IMR-90 (cell line): ENCODE measurements at regions not wholly inside any gene's neighbourhood (a gene's known extent, or its start where the extent isn't known, plus 50 kb on each side); places are given as distances from the start of the nearest gene placed in this dataset.

Experiments used
- ATAC-seq: fragments of 200-7000 bp; cut with Tn5 transposase; 2 replicates; pipeline ENCODE4 v1.9.1; 2020; ENCODE audit warnings: low read depth, mild to moderate bottlenecking, moderate library complexity
- BruUV-seq: library from RNA; stranded (reverse); fragments of 400-500 nt; replicated peaks from 2 replicates; lab custom pipeline; 2021; lab: Mats Ljungman, UMichigan
- CTCF ChIA-PET: fragments of 300-600 bp; formaldehyde crosslinking; extraction: SDS; loops from one replicate; lab custom pipeline; 2021; ENCODE audit warnings: antibody characterized with exemption; lab: Yijun Ruan, JAX
- POLR2A ChIA-PET: fragments of 300-600 bp; sonication (Branson Sonifier 250); formaldehyde crosslinking; loops from one replicate; lab custom pipeline; 2022; ENCODE audit warnings: antibody characterized with exemption; ENCODE audit not compliant: unreplicated experiment; lab: Charles Lee
- DNase-seq: peaks from one replicate; pipeline ENCODE4 v3.0.0; 2013
- H2AFZ ChIP-seq: replicated peaks from 2 replicates; pipeline ENCODE3; 2013; ENCODE audit warnings: low read length, mild to moderate bottlenecking; ENCODE audit not compliant: poor library complexity
- H2AK5ac ChIP-seq: 2 replicates; pipeline ENCODE4 v1.6.1; 2013; ENCODE audit warnings: low read depth, low read length, inconsistent platforms
- H2AK9ac ChIP-seq: replicated peaks from 2 replicates; pipeline ENCODE3; 2013; ENCODE audit warnings: mild to moderate bottlenecking, low read depth, low read length, moderate library complexity; ENCODE audit not compliant: poor library complexity
- H2BK120ac ChIP-seq: 2 replicates; pipeline ENCODE4 v1.6.1; 2013; ENCODE audit warnings: low read depth, low read length, inconsistent platforms
- H2BK15ac ChIP-seq: 3 replicates; pipeline ENCODE4 v1.6.1; 2013; ENCODE audit warnings: low read depth, low read length, inconsistent platforms
- H2BK20ac ChIP-seq: 2 replicates; pipeline ENCODE4 v1.6.1; 2013; ENCODE audit warnings: low read depth, mild to moderate bottlenecking, inconsistent platforms, low read length, moderate library complexity
- H2BK5ac ChIP-seq: 2 replicates; pipeline ENCODE4 v1.6.1; 2013; ENCODE audit warnings: mild to moderate bottlenecking, low read depth, low read length, inconsistent platforms; ENCODE audit not compliant: poor library complexity, severe bottlenecking
- H3K14ac ChIP-seq: replicated peaks from 2 replicates; pipeline ENCODE4 v1.6.1; 2013; ENCODE audit warnings: low read depth, low read length, inconsistent platforms
- H3K18ac ChIP-seq: 2 replicates; pipeline ENCODE4 v1.6.1; 2013; ENCODE audit warnings: low read depth, low read length, control low read depth
- H3K23ac ChIP-seq: 2 replicates; pipeline ENCODE4 v1.6.1; 2013; ENCODE audit warnings: low read depth, low read length, inconsistent platforms
- H3K27ac ChIP-seq: 2 replicates; pipeline ENCODE4 v1.5.1; 2013; ENCODE audit warnings: mild to moderate bottlenecking, control low read depth, low read length; ENCODE audit not compliant: insufficient read depth
- H3K27me3 ChIP-seq: 2 replicates; pipeline ENCODE4 v1.6.1; 2013; ENCODE audit warnings: low read length; ENCODE audit not compliant: control insufficient read depth, insufficient read depth
- H3K36me3 ChIP-seq: 2 replicates; pipeline ENCODE4 v1.6.1; 2013; ENCODE audit warnings: low read length, mixed read lengths; ENCODE audit not compliant: control insufficient read depth, insufficient read depth
- H3K4ac ChIP-seq: 2 replicates; pipeline ENCODE4 v1.6.1; 2013; ENCODE audit warnings: low read depth, low read length, inconsistent platforms
- H3K4me1 ChIP-seq: 2 replicates; pipeline ENCODE4 v1.6.1; 2013; ENCODE audit warnings: low read length, mixed read lengths; ENCODE audit not compliant: control insufficient read depth, insufficient read depth
- H3K4me2 ChIP-seq: 2 replicates; pipeline ENCODE4 v1.6.1; 2013; ENCODE audit warnings: low read depth, mild to moderate bottlenecking, control low read depth, low read length, moderate library complexity
- H3K4me3 ChIP-seq: 2 replicates; pipeline ENCODE4 v1.5.1; 2013; ENCODE audit warnings: low read depth, mild to moderate bottlenecking, control low read depth, low read length, moderate library complexity; ENCODE audit not compliant: insufficient read depth
- H3K56ac ChIP-seq: 2 replicates; pipeline ENCODE4 v1.6.1; 2013; ENCODE audit warnings: low read length, inconsistent platforms; ENCODE audit not compliant: insufficient read depth; ENCODE audit errors: extremely low read depth
- H3K79me1 ChIP-seq, 2 experiments: 2 replicates each; pipeline ENCODE4 v1.6.1; 2013; ENCODE audit warnings: low read length in 2 of 2, inconsistent platforms in 1 of 2, low read depth in 1 of 2
- H3K9ac ChIP-seq: 2 replicates; pipeline ENCODE4 v1.6.1; 2013; ENCODE audit warnings: low read depth, low read length, control low read depth
- H3K9me1 ChIP-seq: 2 replicates; pipeline ENCODE4 v1.6.1; 2013; ENCODE audit warnings: low read length, inconsistent platforms; ENCODE audit not compliant: insufficient read depth
- H3K9me3 ChIP-seq: 2 replicates; pipeline ENCODE4 v1.6.1; 2013; ENCODE audit warnings: low read length; ENCODE audit not compliant: control insufficient read depth, insufficient read depth
- H4K20me1 ChIP-seq: 2 replicates; pipeline ENCODE4 v1.6.1; 2013; ENCODE audit warnings: low read length, inconsistent platforms; ENCODE audit not compliant: insufficient read depth
- H4K5ac ChIP-seq: 2 replicates; pipeline ENCODE4 v1.6.1; 2013; ENCODE audit warnings: mild to moderate bottlenecking, low read depth, low read length, control low read depth
- H4K8ac ChIP-seq, 2 experiments: 2 replicates each; pipeline ENCODE4 v1.6.1; 2013; ENCODE audit warnings: low read depth in 2 of 2, low read length in 2 of 2, control low read depth in 1 of 2, inconsistent platforms in 1 of 2
- H4K91ac ChIP-seq: 2 replicates; pipeline ENCODE4 v1.6.1; 2013; ENCODE audit warnings: low read depth, low read length, inconsistent platforms; ENCODE audit not compliant: insufficient read depth
- BHLHE40 ChIP-seq: fragments of 150-350 bp; IDR thresholded peaks from 2 replicates; pipeline ENCODE4 v1.6.1; 2016; ENCODE audit warnings: mild to moderate bottlenecking, low read depth, low read length
- CEBPB ChIP-seq: IDR thresholded peaks from 2 replicates; pipeline ENCODE4 v1.6.1; 2012; ENCODE audit warnings: low read depth, low read length, improper control_type of control experiment
- CHD1 ChIP-seq: IDR thresholded peaks from 2 replicates; pipeline ENCODE4 v1.6.1; 2012; ENCODE audit warnings: low read depth, low read length, improper control_type of control experiment
- CTCF ChIP-seq: conservative IDR thresholded peaks from 2 replicates; pipeline ENCODE4 v1.5.1; 2012; ENCODE audit warnings: mild to moderate bottlenecking, low read depth, low read length, improper control_type of control experiment
- ELK1 ChIP-seq: fragments of 150-350 bp; IDR thresholded peaks from 2 replicates; pipeline ENCODE4 v1.6.1; 2016; ENCODE audit warnings: low read depth, mild to moderate bottlenecking, low read length, moderate library complexity, borderline replicate concordance
- FOS ChIP-seq: fragments of 150-350 bp; IDR thresholded peaks from 2 replicates; pipeline ENCODE4 v1.6.1; 2016; ENCODE audit warnings: low read depth, low read length
- MAFK ChIP-seq: IDR thresholded peaks from 2 replicates; pipeline ENCODE4 v1.6.1; 2012; ENCODE audit warnings: low read depth, low read length, improper control_type of control experiment
- MAZ ChIP-seq: IDR thresholded peaks from 2 replicates; pipeline ENCODE4 v1.6.1; 2012; ENCODE audit warnings: low read depth, mild to moderate bottlenecking, low read length, improper control_type of control experiment, moderate library complexity, borderline replicate concordance
- MXI1 ChIP-seq: IDR thresholded peaks from 2 replicates; pipeline ENCODE4 v1.6.1; 2012; ENCODE audit warnings: low read depth, mild to moderate bottlenecking, low read length, moderate library complexity, borderline replicate concordance
- NFE2L2 ChIP-seq: fragments of 150-350 bp; IDR thresholded peaks from 2 replicates; pipeline ENCODE4 v1.6.1; 2016; ENCODE audit warnings: low read depth, mild to moderate bottlenecking, low read length
- POLR2A ChIP-seq: IDR thresholded peaks from 2 replicates; pipeline ENCODE4 v1.6.1; 2012; ENCODE audit warnings: mild to moderate bottlenecking, low read depth, low read length
- RAD21 ChIP-seq: IDR thresholded peaks from 2 replicates; pipeline ENCODE4 v1.6.1; 2012; ENCODE audit warnings: low read length, improper control_type of control experiment
- RCOR1 ChIP-seq: IDR thresholded peaks from 2 replicates; pipeline ENCODE4 v1.6.1; 2012; ENCODE audit warnings: mild to moderate bottlenecking, low read length, improper control_type of control experiment; ENCODE audit not compliant: insufficient replicate concordance
- RFX5 ChIP-seq: IDR thresholded peaks from 2 replicates; pipeline ENCODE4 v1.8.0; 2012; ENCODE audit warnings: low read depth, mild to moderate bottlenecking, low read length, moderate library complexity
- SMC3 ChIP-seq: fragments of 150-350 bp; IDR thresholded peaks from 2 replicates; pipeline ENCODE4 v1.6.1; 2016; ENCODE audit warnings: low read depth, mild to moderate bottlenecking, antibody characterized with exemption, low read length, moderate library complexity
- USF2 ChIP-seq: fragments of 150-350 bp; IDR thresholded peaks from 2 replicates; pipeline ENCODE4 v1.6.1; 2017; ENCODE audit warnings: mild to moderate bottlenecking, antibody characterized with exemption, low read length, low read depth
- WGBS, 2 experiments: methylation state at CpG; one replicate each; pipeline versions ENCODE4 v1.1.5 to v1.1.7; 2013; ENCODE audit warnings: missing lambda C conversion rate in 2 of 2; ENCODE audit not compliant: insufficient read length in 1 of 2; ENCODE audit errors: extremely low coverage in 2 of 2; 5-methylcytosine and 5-hydroxymethylcytosine counted together
- dilution Hi-C: fragments of 300-500 bp; cut with HindIII; formaldehyde crosslinking; loops from one replicate; pipeline ENCODE4 v1.14.3; 2018; ENCODE audit warnings: low sequenced_read_pairs; ENCODE audit not compliant: unreplicated experiment
- in situ Hi-C: fragments of 300-500 bp; cut with MboI; formaldehyde crosslinking; loops from 3 replicates; pipeline ENCODE4 v1.14.3; 2019; ENCODE audit warnings: low sequenced_read_pairs, inconsistent platforms, mixed read lengths
- intact Hi-C: fragments of 100-400 bp; cut with micrococcal nuclease; formaldehyde crosslinking; loops from 2 replicates; pipeline ENCODE4 v1.10.0; 2022

- Histone ChIP-seq H2BK20ac (peak overlapping the region; percentile 100), H3K4me2 (no peak overlapping the region), H2AFZ (no peak overlapping the region), H3K9me3 (no peaks in the 10 kb centered on the region), H3K4ac (peak overlapping the region; percentile 99), H2AK5ac (peak overlapping the region; percentile 100), H3K18ac (peak overlapping the region; percentile 98), H2AK9ac (peak overlapping the region; percentile 96), H4K8ac (peak overlapping the region; percentile 97 to 98), H3K14ac (peak overlapping the region; percentile 95), H2BK120ac (peak overlapping the region; percentile 99), H3K56ac (peak overlapping the region; percentile 22; the same call in 1 of the 2 replicates), H3K23ac (peak overlapping the region; percentile 98), H2BK15ac (peak overlapping the region; percentile 100), H3K9me1 (peaks cover 21% of the 10 kb centered on the region), H3K4me3 (no peak overlapping the region), H3K4me1 (peaks cover 27% of the 10 kb centered on the region), H3K79me1 (0 out of 4 replicates have a peak, but pooled peaks cover 0 to 6% of the 10 kb centered on the region in 2 experiments), H3K36me3 (no peaks in the 10 kb centered on the region), H3K9ac (no peak overlapping the region), H3K27me3 (no peaks in the 10 kb centered on the region), H4K91ac (peak overlapping the region; percentile 99), H4K5ac (peak overlapping the region; percentile 99), H4K20me1 (no peaks in the 10 kb centered on the region), H2BK5ac (peak overlapping the region; percentile 100), H3K27ac (peak overlapping the region; percentile 76)
- CTCF ChIA-PET: no interaction called here
- DNase-seq: no peak
- no peak for ATAC-seq
- in situ Hi-C loops (no loop called here), intact Hi-C loops (loop anchor here (10.0 kb wide), 1 partner anchor 522 kb away; the partner anchor contains the start of gene CXCL12), dilution Hi-C loops (no loop called here)
- TF ChIP-seq NFE2L2 (no peak), USF2 (no peak), CTCF (no peak), POLR2A (no peak), MXI1 (no peak), CHD1 (no peak), RFX5 (no peak), MAZ (no peak), SMC3 (no peak), ELK1 (no peak), CEBPB (no peak), BHLHE40 (no peak), FOS (no peak), RCOR1 (no peak), MAFK (no peak), RAD21 (no peak)
- POLR2A ChIA-PET: no interaction called here
- BruUV-seq: no TSS peak
- WGBS, 2 experiments: 100% methylated on average over 2 of the region's 5 CpGs; no CpG with 5 or more reads in 1 of the 2 experiments
These were observed 214.1 kb upstream of the ZNF32 start for GRCh38 chr10:43862756-43863155.
